ENCODE measurements at regions not wholly inside any gene's neighbourhood (a gene's known extent, or its start where the extent isn't known, plus 50 kb on each side); places are given as distances from the start of the nearest gene placed in this dataset.

DNA sequence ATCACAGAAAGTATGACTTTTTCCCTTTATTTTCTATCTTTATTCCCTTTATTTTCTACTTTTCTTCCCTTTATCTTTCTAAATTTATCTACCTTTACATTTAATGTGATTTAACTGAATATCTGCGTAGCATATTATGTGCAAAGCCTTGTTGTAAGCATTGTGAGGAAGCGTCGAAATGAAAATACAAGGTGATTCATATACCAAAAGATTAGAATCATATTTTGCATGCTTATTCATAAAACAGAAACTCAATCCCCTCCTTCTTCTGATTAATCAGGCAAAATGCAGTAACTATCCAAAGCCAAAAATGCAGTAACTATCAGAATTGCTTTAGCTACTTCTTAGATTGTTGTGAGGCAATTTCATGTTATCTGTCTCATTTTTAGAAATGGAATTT is 393.0 kb downstream of the CDH19 start:
- TF ChIP-seq FOXS1 (CRISPR knock-in tag; IDR thresholded peaks at IDR 0.05) (no peak), POLR2A (IDR thresholded peaks at IDR 0.05; ENCODE audit: low read length) (no peak), SMC3 (IDR thresholded peaks at IDR 0.05) (no peak)
- TF ChIP-seq, protein P1, sequence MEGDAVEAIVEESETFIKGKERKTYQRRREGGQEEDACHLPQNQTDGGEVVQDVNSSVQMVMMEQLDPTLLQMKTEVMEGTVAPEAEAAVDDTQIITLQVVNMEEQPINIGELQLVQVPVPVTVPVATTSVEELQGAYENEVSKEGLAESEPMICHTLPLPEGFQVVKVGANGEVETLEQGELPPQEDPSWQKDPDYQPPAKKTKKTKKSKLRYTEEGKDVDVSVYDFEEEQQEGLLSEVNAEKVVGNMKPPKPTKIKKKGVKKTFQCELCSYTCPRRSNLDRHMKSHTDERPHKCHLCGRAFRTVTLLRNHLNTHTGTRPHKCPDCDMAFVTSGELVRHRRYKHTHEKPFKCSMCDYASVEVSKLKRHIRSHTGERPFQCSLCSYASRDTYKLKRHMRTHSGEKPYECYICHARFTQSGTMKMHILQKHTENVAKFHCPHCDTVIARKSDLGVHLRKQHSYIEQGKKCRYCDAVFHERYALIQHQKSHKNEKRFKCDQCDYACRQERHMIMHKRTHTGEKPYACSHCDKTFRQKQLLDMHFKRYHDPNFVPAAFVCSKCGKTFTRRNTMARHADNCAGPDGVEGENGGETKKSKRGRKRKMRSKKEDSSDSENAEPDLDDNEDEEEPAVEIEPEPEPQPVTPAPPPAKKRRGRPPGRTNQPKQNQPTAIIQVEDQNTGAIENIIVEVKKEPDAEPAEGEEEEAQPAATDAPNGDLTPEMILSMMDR (IDR thresholded peaks at IDR 0.05) = no peak

Measured in A549 (cell line).